SKM-1 (cell line): ENCODE measurements at regions not wholly inside any gene's neighbourhood (a gene's known extent, or its start where the extent isn't known, plus 50 kb on each side); places are given as distances from the start of the nearest gene placed in this dataset.

Source experiments
- DNase-seq: peaks from one replicate; lab custom pipeline; 2025; ENCODE audit not compliant: unreplicated experiment; lab: John Stamatoyannopoulos, UW

- no peak for DNase-seq
Observed at GRCh38 chr1:177793900-177794299, 176.0 kb downstream of the SEC16B start.

GRCh38 chr1:177790566-177790965 lies 179.3 kb downstream of the SEC16B start:
- DNase-seq: no peak

GRCh38 chr1:177789956-177790355 lies 179.9 kb downstream of the SEC16B start:
- no peak for DNase-seq

GRCh38 chr1:177786176-177786745 lies 183.6 kb downstream of the SEC16B start:
- no peak for DNase-seq

- DNase-seq: no peak
Observed at GRCh38 chr1:177784936-177785335, 184.9 kb downstream of the SEC16B start.

GRCh38 chr1:177784409-177784808 lies 185.4 kb downstream of the SEC16B start:
- no peak for DNase-seq

- no peak for DNase-seq
Observed at GRCh38 chr1:177783051-177783450, 186.8 kb downstream of the SEC16B start.

GRCh38 chr1:177780096-177780700 lies 189.7 kb downstream of the SEC16B start:
- peak; percentile 46 for DNase-seq

GRCh38 chr1:177779166-177779965 lies 190.5 kb downstream of the SEC16B start:
- no peak for DNase-seq

GRCh38 chr1:177775924-177776323 lies 193.9 kb downstream of the SEC16B start:
- DNase-seq: no peak

- DNase-seq: no peak
Observed at GRCh38 chr1:177772386-177772960, 197.4 kb downstream of the SEC16B start.

- no peak for DNase-seq
Observed at GRCh38 chr1:177771688-177772087, 198.2 kb downstream of the SEC16B start.

GRCh38 chr1:177770096-177770495 lies 199.8 kb downstream of the SEC16B start:
- DNase-seq: no peak

- no peak for DNase-seq
Observed at GRCh38 chr1:177755851-177756560, 213.9 kb downstream of the SEC16B start.

- DNase-seq: no peak
Observed at GRCh38 chr1:177754603-177755002, 215.3 kb downstream of the SEC16B start.

GRCh38 chr1:177753655-177754054 lies 216.2 kb downstream of the SEC16B start:
- no peak for DNase-seq

GRCh38 chr1:177748080-177748801 lies 221.6 kb downstream of the SEC16B start:
- DNase-seq: no peak

GRCh38 chr1:177746155-177746554 lies 223.7 kb downstream of the SEC16B start:
- DNase-seq: no peak

GRCh38 chr1:177744906-177745305 lies 225.0 kb downstream of the SEC16B start:
- no peak for DNase-seq

- DNase-seq: no peak
Observed at GRCh38 chr1:177741476-177741875, 228.4 kb downstream of the SEC16B start.

- no peak for DNase-seq
Observed at GRCh38 chr1:177739780-177740179, 230.1 kb downstream of the SEC16B start.
